ENCODE measurements at regions not wholly inside any gene's neighbourhood (a gene's known extent, or its start where the extent isn't known, plus 50 kb on each side); places are given as distances from the start of the nearest gene placed in this dataset.

DNA sequence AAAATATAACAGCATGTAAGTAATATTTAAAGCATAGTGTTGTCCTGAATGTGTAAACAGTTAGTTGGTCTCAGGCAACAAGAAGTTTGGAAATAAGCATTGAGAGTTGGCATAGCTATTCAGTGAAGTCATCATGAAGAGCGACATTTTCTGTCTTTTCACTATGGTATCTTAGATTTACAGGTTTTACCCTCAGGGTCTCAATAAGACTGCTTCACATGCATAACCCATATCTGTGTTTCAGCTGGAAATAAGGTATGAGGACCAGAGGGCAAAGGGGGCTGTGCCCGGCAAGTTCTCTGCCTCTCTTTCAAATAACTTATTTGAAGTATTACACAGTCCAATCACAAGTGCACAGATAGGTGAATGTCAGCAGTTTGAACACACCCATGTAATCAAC is 290.2 kb upstream of the CNTN3 start:
- TF ChIP-seq, protein P1, sequence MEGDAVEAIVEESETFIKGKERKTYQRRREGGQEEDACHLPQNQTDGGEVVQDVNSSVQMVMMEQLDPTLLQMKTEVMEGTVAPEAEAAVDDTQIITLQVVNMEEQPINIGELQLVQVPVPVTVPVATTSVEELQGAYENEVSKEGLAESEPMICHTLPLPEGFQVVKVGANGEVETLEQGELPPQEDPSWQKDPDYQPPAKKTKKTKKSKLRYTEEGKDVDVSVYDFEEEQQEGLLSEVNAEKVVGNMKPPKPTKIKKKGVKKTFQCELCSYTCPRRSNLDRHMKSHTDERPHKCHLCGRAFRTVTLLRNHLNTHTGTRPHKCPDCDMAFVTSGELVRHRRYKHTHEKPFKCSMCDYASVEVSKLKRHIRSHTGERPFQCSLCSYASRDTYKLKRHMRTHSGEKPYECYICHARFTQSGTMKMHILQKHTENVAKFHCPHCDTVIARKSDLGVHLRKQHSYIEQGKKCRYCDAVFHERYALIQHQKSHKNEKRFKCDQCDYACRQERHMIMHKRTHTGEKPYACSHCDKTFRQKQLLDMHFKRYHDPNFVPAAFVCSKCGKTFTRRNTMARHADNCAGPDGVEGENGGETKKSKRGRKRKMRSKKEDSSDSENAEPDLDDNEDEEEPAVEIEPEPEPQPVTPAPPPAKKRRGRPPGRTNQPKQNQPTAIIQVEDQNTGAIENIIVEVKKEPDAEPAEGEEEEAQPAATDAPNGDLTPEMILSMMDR (optimal IDR thresholded peaks at IDR 0.05 in 1 of 3, IDR thresholded peaks at IDR 0.05 in 1 of 3, conservative IDR thresholded peaks at IDR 0.05 in 1 of 3; ENCODE audit: extremely low read depth in 1 of 3, insufficient read depth in 2 of 3, low read length in 3 of 3): no peak
- TF ChIP-seq EZH2 (IDR thresholded peaks at IDR 0.05; ENCODE audit: low read length): no peak
